ENCODE measurements at regions not wholly inside any gene's neighbourhood (a gene's known extent, or its start where the extent isn't known, plus 50 kb on each side); places are given as distances from the start of the nearest gene placed in this dataset.

- no peaks in the 10 kb centered on the region for H3K36me3 ChIP-seq
- intact Hi-C loops (cut with DNase I): no loop called here
- DNase-seq: no peak
These were observed 211.5 kb upstream of the CRY1 start for GRCh38 chr12:107304588-107305532.

GRCh38 chr12:107306141-107306659 is 212.9 kb upstream of the CRY1 start:
- no peak overlapping the region for H3K4me3 ChIP-seq
- H3K9me3 ChIP-seq: no peaks in the 10 kb centered on the region
- no peaks in the 10 kb centered on the region for H3K4me1 ChIP-seq
- DNase-seq: no peak
- no peak overlapping the region for H3K27ac ChIP-seq
- TF ChIP-seq CTCF (IDR thresholded peaks at IDR 0.05): no peak
- H3K36me3 ChIP-seq: no peaks in the 10 kb centered on the region
- no peak overlapping the region for H3K9ac ChIP-seq (ENCODE audit: low read depth in 2 of 2, low read length in 2 of 2)
- no peaks in the 10 kb centered on the region for H3K27me3 ChIP-seq
- intact Hi-C loops (cut with DNase I): no loop called here

More at GRCh38 chr12:107304588-107305532, 211.5 kb upstream of the CRY1 start:
- Histone ChIP-seq H3K4me1 (no peaks in the 10 kb centered on the region), H3K27ac (no peak overlapping the region), H3K27me3 (no peaks in the 10 kb centered on the region), H3K4me3 (no peak overlapping the region), H3K9ac (ENCODE audit: low read depth in 2 of 2, low read length in 2 of 2) (no peak overlapping the region), H3K9me3 (no peaks in the 10 kb centered on the region)
- TF ChIP-seq CTCF (IDR thresholded peaks at IDR 0.05): no peak

- H3K27me3 ChIP-seq: no peaks in the 10 kb centered on the region
- no peak for TF ChIP-seq CTCF (IDR thresholded peaks at IDR 0.05)
- H3K36me3 ChIP-seq: no peaks in the 10 kb centered on the region
- no peaks in the 10 kb centered on the region for H3K4me1 ChIP-seq
- DNase-seq: no peak
- no peaks in the 10 kb centered on the region for H3K9me3 ChIP-seq
- intact Hi-C loops (cut with DNase I): no loop called here
- H3K9ac ChIP-seq (ENCODE audit: low read depth in 2 of 2, low read length in 2 of 2): no peak overlapping the region
- no peak overlapping the region for H3K27ac ChIP-seq
- H3K4me3 ChIP-seq: no peak overlapping the region
These were observed 215.0 kb upstream of the CRY1 start for GRCh38 chr12:107308310-107308709.

- Histone ChIP-seq H3K9ac (ENCODE audit: low read depth in 2 of 2, low read length in 2 of 2) (no peak overlapping the region), H3K4me3 (no peak overlapping the region), H3K9me3 (no peaks in the 10 kb centered on the region), H3K27me3 (no peaks in the 10 kb centered on the region), H3K36me3 (no peaks in the 10 kb centered on the region), H3K4me1 (no peaks in the 10 kb centered on the region), H3K27ac (no peak overlapping the region)
- DNase-seq: no peak
- intact Hi-C loops (cut with DNase I): no loop called here
- TF ChIP-seq CTCF (IDR thresholded peaks at IDR 0.05): no peak
These were observed 215.7 kb upstream of the CRY1 start for GRCh38 chr12:107309020-107309419.

- H3K4me1 ChIP-seq: no peaks in the 10 kb centered on the region
- H3K9ac ChIP-seq (ENCODE audit: low read depth in 2 of 2, low read length in 2 of 2): no peak overlapping the region
- no peaks in the 10 kb centered on the region for H3K27me3 ChIP-seq
- H3K36me3 ChIP-seq: no peaks in the 10 kb centered on the region
- DNase-seq: no peak
- H3K27ac ChIP-seq: no peak overlapping the region
- no peaks in the 10 kb centered on the region for H3K9me3 ChIP-seq
- no peak for TF ChIP-seq CTCF (IDR thresholded peaks at IDR 0.05)
- no peak overlapping the region for H3K4me3 ChIP-seq
- intact Hi-C loops (cut with DNase I): no loop called here
These were observed 217.3 kb upstream of the CRY1 start for GRCh38 chr12:107310621-107311020.
